ENCODE measurements at regions not wholly inside any gene's neighbourhood (a gene's known extent, or its start where the extent isn't known, plus 50 kb on each side); places are given as distances from the start of the nearest gene placed in this dataset.

DNA sequence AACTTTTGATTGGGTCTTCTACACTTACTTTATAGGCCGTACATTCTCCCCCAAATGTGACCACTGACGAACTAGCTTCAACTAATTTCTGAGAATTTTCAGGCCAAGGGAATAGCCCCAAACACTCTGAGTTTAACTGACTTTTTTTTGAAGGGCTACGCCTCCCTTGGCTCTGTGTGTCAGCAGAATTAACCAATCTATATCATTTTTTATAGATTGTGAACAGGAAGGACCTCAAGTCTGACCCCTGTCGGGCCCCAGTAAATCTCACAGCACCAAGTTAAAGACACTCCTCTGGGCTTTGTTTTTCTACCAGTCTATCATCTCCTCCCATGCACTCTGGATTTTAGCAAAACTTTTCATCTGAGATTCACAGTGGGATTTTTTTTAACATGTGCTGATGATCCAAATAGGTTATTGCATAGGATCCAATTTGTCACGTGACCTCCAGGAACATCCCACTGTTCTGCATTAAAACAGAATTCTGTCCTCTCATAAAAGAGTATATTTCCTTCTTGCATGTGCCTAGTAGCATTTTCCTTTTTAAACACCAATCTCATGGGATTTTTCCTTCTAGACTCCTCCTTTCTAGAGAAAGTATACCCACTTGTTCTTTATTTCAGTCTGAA is 307.1 kb downstream of the OSR1 start:
- TF ChIP-seq, protein P1, sequence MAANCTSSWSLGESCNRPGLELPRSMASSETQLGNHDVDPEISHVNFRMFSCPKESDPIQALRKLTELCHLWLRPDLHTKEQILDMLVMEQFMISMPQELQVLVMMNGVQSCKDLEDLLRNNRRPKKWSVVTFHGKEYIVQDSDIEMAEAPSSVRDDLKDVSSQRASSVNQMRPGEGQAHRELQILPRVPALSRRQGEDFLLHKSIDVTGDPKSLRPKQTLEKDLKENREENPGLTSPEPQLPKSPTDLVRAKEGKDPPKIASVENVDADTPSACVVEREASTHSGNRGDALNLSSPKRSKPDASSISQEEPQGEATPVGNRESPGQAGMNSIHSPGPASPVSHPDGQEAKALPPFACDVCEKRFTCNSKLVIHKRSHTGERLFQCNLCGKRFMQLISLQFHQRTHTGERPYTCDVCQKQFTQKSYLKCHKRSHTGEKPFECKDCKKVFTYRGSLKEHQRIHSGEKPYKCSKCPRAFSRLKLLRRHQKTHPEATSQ (tag by site-specific recombination; IDR thresholded peaks at IDR 0.05): no peak
- TF ChIP-seq, protein P2, sequence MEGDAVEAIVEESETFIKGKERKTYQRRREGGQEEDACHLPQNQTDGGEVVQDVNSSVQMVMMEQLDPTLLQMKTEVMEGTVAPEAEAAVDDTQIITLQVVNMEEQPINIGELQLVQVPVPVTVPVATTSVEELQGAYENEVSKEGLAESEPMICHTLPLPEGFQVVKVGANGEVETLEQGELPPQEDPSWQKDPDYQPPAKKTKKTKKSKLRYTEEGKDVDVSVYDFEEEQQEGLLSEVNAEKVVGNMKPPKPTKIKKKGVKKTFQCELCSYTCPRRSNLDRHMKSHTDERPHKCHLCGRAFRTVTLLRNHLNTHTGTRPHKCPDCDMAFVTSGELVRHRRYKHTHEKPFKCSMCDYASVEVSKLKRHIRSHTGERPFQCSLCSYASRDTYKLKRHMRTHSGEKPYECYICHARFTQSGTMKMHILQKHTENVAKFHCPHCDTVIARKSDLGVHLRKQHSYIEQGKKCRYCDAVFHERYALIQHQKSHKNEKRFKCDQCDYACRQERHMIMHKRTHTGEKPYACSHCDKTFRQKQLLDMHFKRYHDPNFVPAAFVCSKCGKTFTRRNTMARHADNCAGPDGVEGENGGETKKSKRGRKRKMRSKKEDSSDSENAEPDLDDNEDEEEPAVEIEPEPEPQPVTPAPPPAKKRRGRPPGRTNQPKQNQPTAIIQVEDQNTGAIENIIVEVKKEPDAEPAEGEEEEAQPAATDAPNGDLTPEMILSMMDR (tag by site-specific recombination; IDR thresholded peaks at IDR 0.05): no peak
- TF ChIP-seq GLI4 (tag by site-specific recombination; IDR thresholded peaks at IDR 0.05) (no peak), HOXD13 (CRISPR knock-in tag; IDR thresholded peaks at IDR 0.05; ENCODE audit: borderline replicate concordance) (no peak), MZF1 (tag by site-specific recombination; IDR thresholded peaks at IDR 0.05; ENCODE audit: borderline replicate concordance) (no peak)
- TF ChIP-seq, protein P3, sequence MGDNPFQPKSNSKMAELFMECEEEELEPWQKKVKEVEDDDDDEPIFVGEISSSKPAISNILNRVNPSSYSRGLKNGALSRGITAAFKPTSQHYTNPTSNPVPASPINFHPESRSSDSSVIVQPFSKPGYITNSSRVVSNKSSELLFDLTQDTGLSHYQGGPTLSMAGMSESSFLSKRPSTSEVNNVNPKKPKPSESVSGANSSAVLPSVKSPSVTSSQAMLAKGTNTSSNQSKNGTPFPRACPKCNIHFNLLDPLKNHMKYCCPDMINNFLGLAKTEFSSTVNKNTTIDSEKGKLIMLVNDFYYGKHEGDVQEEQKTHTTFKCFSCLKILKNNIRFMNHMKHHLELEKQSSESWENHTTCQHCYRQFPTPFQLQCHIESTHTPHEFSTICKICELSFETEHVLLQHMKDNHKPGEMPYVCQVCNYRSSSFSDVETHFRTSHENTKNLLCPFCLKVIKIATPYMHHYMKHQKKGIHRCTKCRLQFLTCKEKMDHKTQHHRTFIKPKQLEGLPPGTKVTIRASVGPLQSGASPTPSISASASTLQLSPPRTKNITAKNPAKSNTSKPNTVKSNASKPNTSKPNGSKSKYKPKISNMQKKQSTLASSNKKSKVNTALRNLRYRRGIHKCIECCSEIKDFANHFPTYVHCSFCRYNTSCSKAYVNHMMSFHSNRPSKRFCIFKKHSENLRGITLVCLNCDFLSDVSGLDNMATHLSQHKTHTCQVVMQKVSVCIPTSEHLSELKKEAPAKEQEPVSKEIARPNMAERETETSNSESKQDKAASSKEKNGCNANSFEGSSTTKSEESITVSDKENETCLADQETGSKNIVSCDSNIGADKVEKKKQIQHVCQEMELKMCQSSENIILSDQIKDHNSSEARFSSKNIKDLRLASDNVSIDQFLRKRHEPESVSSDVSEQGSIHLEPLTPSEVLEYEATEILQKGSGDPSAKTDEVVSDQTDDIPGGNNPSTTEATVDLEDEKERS (tag by site-specific recombination; IDR thresholded peaks at IDR 0.05): no peak

Measured in HEK293 (cell line).